Activated CD8-positive, alpha-beta memory T cell treated with anti-CD3 and anti-CD28 coated beads for 1 hour (primary cell): ENCODE measurements at regions not wholly inside any gene's neighbourhood (a gene's known extent, or its start where the extent isn't known, plus 50 kb on each side); places are given as distances from the start of the nearest gene placed in this dataset.

Source experiments
- DNase-seq, 2 donors: peaks; one replicate each; pipeline ENCODE4 v3.0.0-alpha.2; 2020; ENCODE audit warnings: low read depth in 1 of 2; ENCODE audit errors: extremely low read depth in 1 of 2

DNA sequence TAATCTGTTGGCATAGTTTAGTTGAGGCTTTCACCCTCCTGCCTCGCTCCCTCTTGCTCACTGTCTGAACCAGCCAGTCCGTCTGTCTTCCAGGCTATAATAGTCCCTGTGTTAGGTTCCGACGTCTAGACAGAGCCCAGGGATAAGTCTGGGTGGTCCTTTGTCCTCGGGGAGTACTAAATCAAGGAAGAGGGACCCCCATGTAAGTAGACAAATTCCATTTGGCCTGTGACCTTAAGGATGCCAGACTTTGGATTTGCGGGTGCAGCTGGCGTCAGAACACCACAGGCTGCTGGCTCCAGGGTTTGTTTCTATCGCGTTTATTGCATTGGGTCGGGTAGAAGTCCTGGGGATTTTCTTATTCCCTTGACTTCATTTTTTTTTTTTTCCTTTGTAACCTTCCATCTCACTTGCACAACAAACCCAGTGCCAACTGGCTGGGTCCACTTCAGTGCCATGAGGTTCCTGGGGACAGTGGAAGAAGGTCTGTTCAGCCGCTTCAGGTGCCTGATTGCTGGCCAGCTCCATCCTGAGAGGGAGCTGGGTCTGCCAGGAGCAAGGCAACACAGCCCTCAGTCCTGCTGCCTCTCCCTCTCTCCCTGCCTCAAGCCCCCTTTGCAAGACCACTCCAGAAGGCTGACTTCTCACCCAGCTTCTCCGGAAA, 95.4 kb upstream of the KLHL25 start:
- DNase-seq = no peak

- no peak for DNase-seq
These were observed 95.9 kb upstream of the KLHL25 start for GRCh38 chr15:85890620-85890980.

DNA sequence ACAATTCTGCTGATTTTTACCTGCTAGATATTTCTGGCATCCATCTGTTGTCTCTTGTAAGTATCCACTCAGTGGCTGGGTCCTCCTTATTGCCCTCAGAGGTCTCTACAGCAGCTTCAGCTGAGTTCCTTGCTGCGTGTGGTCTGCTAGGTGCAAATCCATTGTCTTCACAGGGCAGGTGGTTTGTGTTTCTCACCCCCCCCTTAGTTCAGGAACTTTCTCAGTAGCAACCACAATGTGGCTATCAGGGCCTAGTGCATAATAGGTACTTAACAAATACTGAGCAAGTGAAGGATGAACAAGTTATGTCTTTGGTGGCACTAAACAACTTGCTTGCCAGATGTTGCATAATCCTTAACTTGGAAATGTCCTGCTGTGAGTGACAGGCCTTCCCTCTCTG, 96.7 kb upstream of the KLHL25 start:
- DNase-seq = no peak

GRCh38 chr15:85892232-85892631, 97.5 kb upstream of the KLHL25 start:
- no peak for DNase-seq

DNA sequence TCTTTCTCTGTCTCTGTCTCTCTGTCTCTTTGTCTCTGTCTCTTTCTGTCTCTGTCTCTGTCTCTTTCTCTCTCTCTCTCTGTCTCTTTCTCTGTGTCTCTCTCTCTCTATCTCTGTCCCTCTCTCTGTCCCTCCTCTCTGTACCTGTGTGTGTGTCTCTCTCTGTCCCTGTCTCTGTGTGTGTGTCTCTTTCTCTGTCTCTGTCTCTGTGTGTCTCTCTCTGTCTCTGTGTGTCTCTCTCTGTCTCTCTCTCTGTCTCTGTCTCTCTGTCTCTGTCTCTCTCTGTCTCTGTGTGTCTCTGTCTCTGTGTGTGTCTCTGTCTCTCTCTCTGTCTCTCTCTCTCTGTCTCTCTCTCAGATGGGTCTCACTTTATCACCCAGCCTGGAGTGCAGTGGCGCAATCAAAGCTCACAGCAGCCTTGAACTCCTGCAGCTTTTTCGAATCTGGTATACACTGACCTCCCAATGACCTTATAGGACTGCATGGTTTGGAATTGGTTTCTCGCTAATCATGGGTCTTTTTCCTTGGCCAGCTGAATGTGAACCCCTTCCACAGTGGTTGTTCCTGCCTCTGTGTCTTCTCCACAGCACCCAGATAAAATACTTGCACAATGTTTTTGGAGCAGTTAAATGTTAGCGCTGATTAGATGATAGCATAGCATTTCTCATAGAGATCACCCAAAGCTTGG, 102.6 kb upstream of the KLHL25 start:
- no peak for DNase-seq

GRCh38 chr15:85897895-85898717, 103.4 kb upstream of the KLHL25 start:
- no peak for DNase-seq

- DNase-seq = no peak
These were observed 105.2 kb upstream of the KLHL25 start for GRCh38 chr15:85899927-85900326.

DNA sequence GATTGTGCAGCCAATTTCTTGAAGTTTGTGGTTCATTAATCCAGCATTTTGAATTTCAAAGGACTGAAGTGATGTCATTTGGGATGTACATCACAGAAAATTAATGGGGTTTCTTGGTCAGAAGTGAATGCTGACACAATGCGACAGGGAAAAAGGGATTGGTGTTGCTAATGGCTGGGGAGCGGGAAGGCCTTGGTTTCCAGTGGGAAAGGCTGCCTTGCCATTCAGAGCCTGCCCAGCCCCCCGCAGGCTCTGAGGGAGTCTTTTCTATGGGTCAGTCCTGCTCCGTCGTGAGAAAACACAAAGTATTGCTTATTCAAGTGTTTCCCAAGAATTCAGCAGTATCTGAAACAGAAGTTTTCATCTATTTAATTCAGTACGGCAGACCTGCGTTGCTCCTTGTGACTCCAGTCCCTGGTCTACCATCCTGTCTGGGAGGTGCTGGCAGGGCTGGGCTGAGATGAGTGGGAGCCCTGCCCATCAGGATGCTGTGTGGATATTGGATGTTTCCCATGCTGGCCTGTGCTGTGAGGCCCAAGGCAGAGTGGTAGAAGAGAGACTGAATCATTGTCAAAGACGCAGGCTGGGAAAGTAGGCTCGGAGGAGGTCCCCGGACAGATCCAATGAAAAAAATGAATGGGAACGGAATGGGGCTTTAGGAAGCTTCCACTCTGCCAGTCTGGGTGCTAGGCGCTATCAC, 111.2 kb upstream of the KLHL25 start:
- no peak for DNase-seq

DNA sequence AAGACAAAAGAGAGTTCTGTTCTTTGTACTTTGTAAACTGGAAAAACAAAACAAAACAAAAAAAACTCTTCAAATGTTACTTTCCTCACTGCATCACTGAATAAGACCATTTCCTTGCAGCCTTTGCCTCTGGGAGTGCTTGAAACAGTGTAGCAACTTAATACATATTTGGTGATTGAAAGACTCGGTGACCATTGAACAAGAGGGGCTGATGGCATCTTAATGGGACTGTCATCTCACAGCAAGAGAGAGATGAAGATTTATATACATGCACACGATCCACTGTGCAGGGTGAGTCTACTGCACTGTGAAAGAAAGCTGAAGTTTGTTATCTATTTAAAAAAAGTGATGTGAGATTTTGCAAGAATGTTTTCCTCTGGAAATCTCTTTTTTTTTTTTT, 111.9 kb upstream of the KLHL25 start:
- no peak for DNase-seq

- DNase-seq = no peak
These were observed 116.1 kb upstream of the KLHL25 start for GRCh38 chr15:85910834-85911233.

- no peak for DNase-seq
These were observed 118.7 kb upstream of the KLHL25 start for GRCh38 chr15:85913461-85913860.

- DNase-seq = no peak
These were observed 126.2 kb upstream of the KLHL25 start for GRCh38 chr15:85920956-85921355.

DNA sequence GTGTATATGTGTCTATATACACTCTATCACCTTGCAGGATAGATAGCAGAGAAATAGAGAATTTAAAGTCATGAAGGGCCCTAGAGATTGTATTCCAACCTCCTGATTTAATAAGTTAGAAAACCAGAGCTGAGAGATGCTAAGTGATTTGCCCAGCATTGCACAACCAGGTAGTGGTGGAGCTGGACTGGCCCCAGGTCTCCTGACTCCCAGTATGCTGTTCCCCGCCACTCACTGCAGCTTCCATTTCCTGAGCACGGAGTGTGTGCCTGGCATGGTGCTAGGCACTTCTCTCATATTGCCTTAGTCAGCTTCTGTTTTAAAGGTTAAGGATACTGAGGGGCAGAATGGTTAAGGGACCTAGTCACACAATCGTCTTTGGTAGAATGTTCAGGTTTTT, 129.4 kb upstream of the KLHL25 start:
- DNase-seq = no peak

DNA sequence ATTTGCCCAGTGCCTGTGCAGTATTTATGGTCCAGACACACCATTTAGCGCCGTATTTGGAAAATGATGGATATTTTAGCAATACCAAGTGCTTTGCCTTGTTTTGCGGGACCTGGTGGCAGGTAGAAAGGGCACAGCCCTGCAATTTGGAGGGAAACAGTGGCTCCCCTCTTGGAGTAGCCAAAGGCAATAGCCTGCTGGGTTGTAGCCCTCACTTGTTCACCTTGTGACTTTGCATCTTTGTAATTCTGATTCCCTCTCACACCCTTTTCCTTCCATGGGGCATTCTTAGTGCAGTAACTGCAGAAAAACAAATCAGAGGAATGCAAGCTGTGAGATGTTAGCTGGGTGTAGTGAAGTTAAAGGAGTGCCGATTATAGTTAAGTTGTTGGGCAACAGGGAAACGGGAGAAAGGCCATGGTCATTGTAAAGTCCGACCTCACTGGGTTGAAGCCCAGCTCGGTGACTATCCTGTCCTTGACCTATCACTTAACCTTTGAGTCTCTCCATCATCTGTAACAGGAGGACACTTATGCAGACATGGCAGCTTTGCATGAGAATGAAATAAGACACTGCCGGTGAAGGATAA, 131.0 kb upstream of the KLHL25 start:
- DNase-seq = no peak

GRCh38 chr15:85926834-85927233, 132.1 kb upstream of the KLHL25 start:
- DNase-seq = no peak

DNA sequence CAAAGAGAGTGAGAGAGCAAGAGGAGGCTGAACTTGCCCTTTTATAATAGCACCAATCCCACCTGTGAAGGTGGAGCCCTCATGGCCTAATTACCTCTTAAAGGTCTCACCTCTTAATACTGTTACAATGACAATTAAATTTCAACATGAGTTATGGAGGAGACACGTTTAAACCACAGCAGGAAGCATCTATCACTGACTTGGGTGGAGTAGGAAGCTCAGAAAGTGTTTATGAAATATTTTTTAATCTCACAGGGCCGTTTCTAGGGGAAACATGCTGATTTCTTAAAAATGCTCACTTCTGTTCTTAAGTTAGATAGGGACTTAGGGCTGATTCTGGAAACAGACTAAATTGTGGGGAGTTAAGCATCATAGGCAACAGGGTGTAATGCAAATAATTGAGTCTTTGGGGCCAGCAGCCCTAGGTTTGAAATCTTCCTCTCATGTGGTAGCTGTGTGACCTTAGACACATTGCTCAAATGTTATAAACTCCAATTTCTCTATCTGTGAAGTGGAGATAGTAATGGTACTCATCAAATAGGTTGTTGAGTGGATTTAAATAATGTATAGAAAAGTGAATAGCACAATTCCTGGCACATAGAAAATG, 133.3 kb upstream of the KLHL25 start:
- no peak for DNase-seq

DNA sequence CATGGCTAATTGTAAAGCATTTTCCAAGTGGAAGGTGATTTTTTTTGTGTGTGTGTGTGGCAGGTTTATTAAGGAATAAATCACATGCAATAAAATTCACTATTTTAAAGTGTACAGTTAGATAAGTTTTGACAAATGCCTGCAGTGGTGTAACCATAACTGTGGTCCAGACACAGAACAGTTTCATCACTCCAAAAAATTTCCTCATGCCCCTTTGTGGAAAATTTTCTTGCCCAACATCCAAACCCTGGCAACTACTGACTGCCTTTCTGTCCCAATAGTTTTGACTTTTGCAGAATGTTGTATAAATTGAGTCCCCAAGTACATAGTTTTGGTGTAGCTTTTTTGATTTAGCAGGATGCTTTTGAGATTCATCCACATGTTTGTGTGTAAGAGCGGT, 135.1 kb upstream of the KLHL25 start:
- no peak for DNase-seq

DNA sequence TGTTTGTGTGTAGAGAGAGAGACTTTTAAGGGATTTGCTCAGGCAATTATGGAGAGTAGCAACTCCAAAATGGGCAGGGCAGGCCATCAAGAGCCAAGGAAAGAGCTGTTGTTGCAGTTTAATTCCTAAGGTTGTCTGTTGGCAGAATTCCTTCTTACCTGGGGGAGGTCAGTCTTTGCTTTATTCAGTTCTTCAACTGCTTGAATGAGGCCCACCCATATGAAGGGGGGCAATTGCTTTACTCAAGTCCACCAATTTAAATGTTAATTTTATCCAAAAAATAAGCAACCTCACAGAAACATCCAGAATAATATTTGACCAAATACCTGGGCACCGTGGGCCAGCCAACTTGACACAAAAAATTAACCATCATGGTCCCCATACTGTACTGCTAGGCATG, 137.7 kb upstream of the KLHL25 start:
- DNase-seq = no peak

DNA sequence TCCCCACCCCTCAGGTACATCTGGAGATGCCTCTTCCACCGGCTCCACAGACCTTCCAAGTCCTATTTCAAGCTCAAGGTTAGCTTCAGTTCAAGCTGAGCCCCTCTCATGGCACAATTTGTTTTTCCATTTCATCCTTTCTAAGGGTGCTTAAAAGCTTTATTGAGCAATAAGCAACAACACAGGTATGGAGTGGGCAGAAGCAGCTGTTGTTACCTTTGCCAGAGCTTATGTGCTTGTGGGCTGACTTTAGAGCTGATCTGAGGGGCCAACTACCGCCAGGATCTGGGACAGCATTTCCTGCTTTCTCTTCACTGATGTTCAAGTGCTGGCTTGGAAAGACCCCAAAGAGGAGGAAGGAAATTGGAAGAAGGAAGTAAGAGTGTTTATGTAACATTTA, 140.0 kb upstream of the KLHL25 start:
- DNase-seq = no peak

DNA sequence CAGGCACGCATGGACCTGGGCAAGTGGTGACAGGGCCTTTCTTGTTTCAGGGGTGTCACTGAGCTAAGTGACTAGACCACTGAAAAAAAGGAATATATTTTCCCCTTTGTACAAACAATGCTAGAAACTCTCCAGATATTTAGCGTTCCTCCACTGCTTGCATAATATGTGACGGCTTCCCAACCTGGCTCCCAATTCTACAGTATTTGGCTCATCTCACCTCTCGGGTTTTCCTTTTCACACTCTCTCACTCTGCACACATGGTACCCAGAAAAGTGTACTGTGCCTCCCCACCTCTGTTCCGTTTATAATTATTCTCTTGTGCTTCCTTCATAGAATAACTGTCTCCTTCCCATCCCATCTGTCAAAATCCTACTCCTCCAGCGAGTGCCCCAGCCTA, 140.5 kb upstream of the KLHL25 start:
- no peak for DNase-seq

- no peak for DNase-seq
These were observed 142.0 kb upstream of the AGBL1 start for GRCh38 chr15:85937661-85938060.
